Germinal center (tissue), 1 donor: ENCODE measurements at regions not wholly inside any gene's neighbourhood (a gene's known extent, or its start where the extent isn't known, plus 50 kb on each side); places are given as distances from the start of the nearest gene placed in this dataset.
A peak's percentile ranks its signal among the peaks of the same experiment; 100 is the strongest.

Experiments used
- DNase-seq: peaks from one replicate; pipeline ENCODE4 v3.0.0; 2012; ENCODE audit warnings: mixed read lengths, low spot score

DNA sequence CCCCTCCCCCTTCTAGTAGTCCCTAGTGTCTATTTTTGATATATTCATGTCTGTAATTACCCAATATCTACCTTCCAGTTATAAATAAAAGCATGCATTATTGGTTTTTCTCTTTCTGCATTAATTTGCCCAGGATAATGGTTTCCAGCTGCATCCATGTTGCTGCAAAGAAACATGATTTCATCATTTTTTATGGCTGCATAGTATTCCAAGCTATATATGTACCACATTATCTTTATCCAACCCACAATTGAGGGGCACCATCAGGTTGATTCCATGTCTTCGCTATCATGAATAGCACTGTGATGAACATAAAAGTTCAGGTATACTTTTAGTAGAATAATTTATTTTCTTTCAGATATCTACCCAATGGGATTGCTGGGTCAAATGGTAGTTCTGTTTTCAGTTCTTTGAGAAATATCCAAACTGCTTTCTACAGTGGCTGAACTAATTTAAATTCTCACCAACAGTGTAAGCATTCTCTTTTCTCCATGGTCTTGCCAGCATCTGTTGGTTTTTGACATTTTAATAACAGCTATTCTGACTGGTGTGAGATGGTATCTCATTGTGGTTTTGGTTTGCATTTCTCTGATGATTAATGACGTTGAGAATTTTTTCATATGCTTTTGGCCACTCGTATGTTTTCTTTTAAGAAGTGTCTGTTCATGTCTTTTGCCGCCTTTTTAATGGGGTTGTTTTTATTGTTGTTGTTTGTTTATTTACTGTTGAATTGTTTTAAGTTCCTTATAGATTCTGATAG is 746.1 kb upstream of the MEF2C start:
- DNase-seq = no peak

DNA sequence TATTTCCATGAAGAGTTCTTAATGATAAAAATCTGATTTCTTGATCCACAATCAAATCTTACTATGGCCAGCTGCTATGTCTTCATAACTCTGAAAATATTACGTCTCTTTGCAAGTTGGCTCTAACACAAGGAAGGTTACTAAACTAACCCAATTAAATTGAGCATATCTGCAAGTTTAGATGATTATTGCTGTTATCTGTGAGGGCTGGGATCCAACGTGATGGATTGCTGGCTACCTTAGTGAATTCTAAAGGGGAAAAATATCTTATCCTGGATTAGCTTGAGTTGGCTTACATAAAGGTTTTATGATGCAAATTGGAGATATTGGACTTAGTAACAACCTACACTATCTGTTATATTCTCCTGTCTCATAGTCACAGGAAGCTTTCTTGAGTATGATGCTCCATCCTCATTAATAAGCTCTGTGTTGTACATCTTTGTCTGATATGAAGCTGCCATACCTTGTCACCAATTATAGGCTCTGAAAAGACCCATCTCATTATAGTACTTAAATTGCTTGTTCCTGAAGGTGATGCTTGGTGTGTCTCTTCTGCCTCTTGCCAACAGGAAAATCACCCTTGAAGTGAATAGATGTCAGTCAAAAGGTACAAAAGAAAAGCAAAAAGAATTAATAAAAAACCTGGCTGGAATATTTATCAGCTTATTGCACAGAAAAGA is 733.0 kb upstream of the MEF2C start:
- DNase-seq = no peak

DNA sequence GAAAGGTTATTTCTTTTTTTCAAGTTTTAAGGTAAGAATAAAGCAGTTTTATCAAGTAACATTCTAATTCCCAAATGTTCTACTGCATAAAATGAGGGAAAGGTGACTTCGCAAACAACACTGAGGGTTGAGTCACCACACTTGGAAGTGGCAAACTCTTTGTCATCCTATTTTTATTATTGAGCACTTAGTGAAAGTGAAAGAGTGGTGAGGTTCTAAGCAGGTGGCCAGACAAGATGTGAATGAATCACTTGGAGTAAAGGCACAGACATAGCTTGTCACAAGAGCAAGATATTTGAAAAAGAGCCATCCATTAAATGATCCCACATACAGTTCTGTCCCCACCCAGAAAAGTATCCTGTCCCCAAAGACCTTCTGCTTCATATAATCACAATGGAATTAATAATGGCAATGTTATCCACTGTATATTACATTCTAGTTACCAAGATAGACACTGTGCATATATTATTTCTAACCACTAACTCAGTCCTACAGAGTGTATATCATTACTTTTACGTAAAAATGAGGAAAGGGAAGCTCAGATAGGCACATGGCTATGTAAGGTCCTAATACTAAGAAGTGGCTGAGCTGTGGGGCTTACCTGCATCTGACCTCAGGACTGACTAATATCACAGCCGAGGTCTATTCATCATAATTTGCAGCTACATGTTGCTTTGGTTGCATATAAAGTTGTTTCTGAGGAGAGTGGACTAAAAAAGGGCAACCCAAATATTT is 730.4 kb upstream of the MEF2C start:
- DNase-seq = no peak

DNA sequence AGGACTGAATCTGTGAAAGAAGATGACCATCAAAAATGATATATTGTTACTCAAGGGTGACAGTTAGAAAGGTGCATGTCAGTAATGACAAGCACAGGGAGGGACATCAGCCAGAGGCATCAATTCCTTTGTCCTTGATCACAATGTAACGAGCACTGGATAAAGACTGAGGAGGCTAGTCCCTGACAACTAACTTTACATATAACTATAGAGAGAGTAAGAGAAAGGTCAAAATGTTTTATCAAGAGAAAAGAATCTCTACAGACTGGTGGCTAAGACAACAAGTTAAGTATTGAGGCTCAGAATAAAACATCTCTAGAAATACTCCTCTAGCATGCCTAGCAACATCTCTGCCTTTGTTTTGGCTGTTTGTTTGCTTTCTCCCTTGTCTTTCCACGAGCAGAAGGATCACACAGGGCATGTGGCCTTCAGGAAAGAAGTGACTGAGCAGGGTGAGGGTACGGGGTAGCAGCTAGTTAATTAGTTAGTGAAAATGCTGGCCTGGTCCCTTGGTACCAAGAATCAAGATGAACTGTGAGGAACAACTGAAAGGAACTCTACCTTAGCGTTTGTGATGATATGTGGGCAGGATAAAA is 724.1 kb upstream of the MEF2C start:
- DNase-seq = no peak

DNA sequence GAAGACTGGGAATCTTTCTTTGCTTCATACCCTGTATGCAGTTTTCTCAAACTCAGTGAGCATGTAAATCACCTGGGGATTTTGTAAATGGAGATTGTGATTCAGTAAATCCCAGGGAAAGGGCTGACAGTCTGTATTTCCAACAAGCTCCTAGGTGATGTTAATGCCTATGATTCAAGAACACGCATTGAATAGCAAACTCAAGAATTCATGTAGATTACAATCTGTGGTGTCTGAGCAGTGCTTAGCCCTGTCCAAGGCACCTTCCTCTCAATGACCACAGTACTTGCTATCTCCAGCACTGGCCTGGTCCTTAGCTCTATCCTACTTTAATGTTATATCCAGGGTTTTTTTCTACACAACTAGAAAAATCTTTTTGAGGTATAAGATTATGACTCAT is 721.4 kb upstream of the MEF2C start:
- no peak for DNase-seq

DNA sequence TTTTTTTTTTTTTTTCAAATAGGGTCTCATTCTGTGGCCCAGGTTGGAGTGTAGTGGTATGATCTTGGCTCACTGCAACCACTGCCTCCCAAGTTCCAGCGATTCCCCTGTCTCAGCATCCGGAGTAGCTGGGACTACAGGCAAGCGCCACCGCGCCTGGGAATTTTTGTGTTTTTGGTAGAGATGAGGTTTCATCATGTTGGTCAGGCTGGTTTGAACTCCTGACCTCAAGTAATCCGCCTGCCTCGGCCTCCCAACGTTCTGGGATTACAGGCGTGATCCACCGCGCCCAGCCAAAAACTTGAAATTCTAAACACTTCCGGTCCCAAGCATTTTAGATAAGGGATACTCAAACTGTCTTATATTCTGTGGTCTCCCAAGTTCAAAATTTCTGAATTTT is 718.9 kb upstream of the MEF2C start:
- DNase-seq = no peak

DNA sequence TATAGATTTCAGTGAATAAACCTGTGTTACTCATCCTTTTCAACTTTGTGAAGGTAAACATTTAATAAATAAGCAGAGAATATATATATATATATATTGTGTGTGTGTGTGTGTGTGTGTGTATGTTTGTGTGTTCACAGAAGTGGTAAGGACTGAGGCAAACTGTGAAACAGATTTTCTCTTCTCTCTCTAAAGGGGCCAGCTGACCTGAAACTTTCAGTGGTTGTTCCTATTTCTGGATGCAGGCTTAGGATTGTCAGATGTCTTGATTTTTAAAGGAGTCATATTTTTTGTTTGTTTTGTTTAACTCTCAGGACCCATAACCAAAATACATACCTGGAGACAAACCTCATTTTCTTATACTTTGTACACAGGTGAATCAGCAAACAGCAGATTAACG is 714.9 kb upstream of the MEF2C start:
- no peak for DNase-seq

DNA sequence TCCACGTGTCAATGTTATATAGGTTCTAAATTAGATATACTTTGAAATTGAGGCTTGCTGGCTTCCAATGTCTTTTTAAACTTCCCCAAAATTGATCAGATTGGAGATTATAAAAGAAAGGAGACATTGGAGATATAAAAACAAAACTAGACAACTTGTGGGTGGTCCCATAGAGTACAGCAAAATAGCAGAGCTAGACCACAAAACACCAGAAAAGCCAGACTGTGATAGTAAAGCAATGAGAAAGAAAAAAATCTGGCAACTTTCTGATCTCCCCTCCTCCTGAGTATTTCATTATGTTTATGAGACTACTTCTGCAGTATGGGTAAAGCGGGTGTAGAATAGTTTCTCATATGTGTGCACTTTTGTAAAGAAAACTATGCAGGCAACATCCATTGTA is 713.8 kb upstream of the MEF2C start:
- DNase-seq = no peak

DNA sequence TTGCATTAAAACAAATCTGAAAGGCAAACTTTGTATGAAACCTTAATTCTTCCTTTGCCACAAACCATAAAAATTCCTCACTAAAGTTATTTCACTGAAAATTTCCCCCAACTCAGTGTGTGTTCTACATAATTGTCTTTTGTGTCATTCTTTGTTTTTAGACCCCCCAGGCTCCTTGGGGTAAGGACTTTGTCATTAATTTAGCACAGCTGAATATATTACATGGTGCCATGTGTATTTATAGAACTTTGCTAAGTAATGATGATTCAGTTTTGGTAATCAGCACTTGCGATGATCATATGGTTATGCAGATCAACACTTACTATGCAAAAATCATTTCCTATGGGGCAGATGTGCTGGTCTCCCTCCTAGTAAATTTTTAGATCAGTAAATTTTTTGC is 712.1 kb upstream of the MEF2C start:
- no peak for DNase-seq

DNA sequence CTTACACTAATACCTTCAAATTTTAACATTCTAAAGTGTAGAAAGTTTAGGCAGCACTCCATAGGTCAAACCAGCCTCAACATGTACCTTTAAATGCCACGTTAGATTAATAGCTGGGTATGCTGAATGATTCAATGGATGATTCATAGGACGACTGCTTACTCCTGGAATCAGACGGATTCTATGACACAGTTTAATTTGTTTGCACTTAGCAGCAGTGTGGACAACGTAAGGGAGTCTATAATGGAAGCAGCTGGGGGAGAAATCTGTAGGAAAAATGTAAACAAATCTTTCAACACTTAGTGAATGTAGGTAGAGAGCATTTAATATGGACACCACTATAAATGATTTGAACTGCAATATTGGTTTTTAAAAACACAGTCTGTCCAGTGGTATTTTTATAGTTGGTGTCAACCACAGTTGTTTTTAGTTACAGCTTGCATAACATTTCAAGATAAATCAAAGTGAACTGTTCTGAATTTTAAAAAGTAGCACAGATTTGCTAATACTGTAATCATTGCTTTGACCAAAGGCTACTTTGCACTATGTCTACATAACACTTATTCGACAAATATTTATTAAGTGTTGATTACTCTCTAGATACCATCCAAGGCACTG is 701.5 kb upstream of the MEF2C start:
- DNase-seq = no peak

DNA sequence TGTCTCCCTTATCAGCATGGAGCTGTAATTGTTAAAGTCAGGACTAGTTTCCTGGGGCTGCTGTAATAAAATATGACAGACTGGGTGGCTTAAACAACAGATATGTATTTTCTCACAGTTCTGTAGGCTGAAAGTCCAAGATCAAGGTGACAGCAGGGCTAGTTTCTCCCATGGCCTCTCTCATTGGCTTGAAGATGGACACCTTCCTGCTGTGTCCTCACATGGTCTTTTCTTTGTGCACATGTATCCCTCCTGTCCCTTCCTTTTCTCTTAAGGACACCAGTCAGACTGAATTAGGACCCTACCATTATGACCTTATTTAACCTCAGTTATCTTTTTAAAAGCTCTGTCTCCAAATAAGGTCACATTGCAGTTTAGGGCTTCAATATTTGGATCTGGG is 700.5 kb upstream of the MEF2C start:
- DNase-seq = no peak

DNA sequence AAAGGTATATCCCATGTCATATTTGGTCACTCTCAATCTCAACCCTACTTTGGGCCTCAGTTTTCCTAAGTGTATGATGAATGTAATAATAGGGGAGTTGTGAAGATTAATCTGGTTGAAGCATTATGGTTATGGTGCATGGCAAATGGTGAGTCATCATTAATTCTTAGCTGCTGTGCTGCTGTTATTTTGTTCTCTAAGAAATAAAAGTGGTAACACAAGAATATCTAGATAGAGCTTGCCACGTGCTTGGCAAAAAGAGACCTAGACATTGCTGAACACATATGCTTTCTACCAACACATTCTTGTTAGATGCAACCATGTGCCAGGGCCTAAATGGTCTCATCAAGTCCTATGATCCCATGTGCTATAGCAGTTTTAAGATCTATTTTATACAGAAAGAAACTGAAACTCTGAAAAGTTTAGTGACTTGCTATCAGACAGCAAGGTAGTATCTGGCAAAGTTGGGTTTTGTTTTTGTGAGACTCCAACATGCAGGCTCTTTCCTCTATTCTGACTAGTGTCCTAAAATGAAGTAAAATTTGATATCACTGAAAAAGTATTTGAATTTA is 699.9 kb upstream of the MEF2C start:
- no peak for DNase-seq

DNA sequence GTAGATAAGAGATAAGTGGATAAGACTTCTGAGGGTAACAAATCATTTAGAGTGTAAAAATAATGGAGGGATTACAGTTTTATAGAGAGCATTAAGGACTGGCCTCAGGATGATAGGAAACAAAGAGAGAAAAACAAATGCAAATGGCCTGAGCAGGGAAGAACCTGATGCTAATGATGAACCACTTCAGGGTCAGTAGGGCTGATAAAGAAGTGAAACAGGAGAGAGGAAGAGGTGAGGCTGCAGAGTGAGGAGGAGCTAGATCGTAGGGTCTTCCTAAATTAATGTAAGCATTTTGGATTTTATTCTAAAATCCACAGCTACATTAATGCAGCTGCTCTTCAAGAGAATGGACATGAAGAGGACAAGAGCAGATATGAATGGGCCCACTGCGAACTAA is 698.0 kb upstream of the MEF2C start:
- no peak for DNase-seq

DNA sequence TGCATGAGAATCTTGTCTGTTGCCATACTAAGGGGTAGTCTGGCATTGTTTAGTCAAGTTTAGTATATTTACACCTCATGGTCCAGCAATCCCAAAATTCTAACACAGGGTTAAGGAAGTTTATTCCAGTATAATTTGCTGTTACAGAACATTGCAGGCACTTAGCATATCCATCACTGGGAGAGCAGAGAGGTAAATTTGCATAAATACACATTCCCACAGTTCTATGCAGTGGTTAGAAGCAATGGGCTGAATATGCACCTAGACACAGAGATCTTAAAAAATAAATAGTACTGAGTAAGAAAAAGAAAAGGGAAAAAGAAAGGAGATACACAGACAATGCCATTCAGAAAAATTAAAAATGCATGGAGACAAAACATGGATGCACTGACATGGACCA is 692.3 kb upstream of the MEF2C start:
- no peak for DNase-seq

DNA sequence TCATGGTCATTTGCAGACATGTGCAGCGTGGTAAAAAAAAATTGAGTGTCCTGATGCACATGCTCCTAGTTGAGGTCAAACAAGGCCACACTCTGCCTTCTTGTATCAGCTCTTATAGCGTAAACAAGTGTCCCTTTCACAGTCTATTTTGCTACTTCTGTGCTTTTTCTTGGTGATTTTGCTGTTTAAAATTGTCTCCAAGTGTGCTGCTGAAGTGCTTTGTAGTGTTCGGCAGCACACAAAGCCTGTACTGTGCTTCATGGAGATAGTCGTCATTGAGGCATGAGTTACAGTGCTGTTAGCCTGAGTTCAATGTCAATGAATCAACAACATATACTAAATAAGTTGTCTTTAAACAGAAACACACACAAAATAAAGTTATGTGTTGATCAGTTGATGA is 690.4 kb upstream of the MEF2C start:
- DNase-seq = no peak

DNA sequence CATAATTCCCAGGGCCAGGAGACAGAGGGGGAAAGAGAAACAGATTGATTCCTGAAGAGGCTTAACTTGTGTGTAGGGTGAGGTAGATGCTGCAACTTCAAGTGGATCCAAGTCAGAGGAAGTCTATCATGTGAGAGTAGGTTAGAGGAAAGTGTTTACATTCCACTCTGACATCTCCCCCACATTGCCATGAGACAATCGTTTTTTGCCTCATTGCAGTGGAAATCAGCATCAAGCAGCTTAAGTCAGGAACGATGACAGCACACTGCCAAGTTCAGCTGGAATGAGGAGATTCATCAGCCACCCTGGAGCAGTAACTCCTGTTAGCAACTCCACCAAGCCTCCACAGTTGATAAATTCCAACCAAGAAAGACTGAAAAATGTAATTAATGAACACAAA is 689.7 kb upstream of the MEF2C start:
- no peak for DNase-seq

DNA sequence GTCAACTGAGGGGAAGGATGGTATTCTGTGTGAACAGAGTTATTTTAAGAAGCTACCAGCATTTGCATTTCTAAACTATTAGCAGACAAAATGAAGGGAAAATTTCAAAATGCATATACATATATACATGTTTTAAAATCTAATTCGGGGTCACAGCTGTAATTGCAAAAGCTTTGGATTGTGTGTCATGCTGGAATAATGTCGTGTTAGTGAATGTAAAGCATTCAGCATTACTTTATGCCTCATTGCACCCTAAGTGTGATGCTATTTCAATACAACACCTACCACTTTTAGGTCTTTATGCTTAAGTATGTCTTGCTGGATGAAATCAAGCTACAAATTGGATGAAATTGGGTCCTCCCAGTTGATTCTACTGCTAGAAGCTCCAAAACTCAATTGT is 687.6 kb upstream of the MEF2C start:
- no peak for DNase-seq

DNA sequence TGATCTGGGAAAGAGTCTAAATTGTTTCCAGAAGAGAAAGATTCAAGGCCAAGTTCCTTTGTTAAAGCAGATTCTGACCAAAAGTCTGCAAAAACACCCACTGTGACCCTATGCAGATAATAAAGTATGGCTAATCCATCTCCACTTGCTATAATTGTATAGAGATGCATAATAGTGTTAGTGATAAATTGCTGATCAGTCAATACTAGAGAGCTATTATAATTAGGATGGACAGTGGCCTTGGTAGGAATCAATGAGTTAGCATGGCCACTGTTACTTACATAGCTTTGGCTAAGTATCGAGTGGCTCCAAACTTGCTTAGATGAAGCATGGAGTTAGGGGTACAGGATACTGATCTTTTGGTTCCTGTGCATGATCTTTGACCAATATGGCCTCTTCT is 683.4 kb upstream of the MEF2C start:
- DNase-seq = no peak

DNA sequence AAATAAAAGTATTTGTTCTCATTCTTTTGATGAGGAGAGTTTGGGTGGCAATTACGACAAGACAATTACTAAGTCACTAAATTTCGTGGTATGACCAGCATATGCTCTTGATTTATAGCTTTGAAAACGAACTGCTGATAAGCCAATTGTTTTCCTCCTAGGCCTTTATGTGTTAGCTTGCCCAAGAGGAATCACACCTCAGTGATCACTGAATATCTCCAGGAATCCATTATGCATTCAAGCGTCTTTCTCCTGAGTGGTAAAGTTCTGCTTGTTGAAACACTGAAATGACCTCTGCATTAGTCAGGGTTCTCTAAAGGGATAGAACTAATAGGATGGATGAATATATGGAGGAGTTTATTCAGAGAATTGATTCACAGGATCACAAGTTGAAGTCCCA is 677.7 kb upstream of the MEF2C start:
- DNase-seq = no peak

DNA sequence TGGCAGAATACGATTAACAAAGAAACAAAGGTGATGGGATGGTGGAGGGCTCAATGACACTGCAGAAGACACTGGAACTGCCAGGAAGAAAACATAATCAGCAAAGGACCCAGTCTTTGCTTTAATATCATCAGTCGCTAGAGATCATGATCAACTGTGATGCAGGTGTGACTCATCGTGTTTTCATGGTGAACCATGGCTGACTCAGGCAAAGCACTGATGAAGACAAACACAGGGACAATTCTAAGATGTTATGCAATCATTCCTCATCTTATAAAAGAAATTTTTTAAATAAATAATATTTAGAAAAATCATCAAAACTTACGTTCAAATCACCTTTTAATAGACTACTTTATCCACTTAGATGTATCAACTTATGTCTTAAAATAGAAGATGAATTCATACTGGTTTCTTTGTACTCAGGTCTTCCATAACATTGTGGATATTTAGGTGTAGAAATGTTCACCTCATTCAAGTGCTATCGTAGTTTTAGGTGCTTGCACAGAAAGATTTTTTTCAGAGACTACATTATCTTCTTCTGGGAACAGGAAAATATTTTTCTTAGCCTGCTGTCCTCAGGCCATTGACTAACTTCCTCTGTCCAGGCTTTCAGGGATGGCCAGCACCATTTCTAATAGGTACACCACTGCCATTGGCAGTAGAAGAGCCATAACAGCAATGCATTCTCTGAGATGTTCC is 673.4 kb upstream of the MEF2C start:
- DNase-seq = no peak

DNA sequence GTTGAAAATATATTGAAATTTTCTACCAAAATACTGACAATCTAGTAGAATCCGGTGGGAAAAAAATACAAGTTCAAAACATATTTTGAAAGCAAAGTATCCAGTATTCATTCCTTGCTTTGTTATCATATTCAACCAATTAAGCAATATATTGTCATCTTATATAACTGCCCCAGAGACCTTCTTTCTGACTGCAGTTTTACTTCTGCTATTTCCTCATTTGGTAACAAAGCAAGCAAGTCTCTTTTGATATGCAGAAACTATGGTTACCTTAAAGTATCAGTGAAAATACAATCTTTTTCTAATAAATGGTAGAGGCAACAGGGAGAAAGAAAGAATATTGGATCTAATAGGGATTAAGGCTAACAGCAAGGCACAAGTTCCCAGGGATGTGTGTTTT is 663.7 kb upstream of the MEF2C start:
- DNase-seq = peak; percentile 2

DNA sequence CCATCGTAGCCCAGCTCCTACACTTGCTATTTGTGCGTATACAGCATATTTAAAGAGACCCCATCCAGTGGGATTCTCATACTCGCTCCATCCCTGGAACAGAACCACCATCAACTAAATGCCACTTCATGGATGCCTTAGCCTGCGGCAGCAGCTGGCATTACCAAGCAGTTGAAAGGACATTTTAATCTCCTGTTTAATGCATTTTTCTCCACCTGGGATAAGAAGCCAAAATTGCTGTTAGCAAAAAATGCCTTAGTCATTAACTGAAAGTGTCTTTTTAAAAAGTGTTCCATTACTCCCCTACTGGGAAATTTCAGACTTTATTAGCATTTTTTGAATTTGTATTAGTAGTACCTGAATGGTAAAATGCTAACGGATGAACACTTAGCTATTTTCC is 662.6 kb upstream of the MEF2C start:
- DNase-seq = no peak
